H9 (cell line): ENCODE measurements at regions not wholly inside any gene's neighbourhood (a gene's known extent, or its start where the extent isn't known, plus 50 kb on each side); places are given as distances from the start of the nearest gene placed in this dataset.

Experiments used
- DNase-seq: peaks from one replicate; pipeline ENCODE4 v3.0.0-alpha.2; 2017
- H2AFZ ChIP-seq: one replicate; pipeline ENCODE4 v1.6.1; 2013; ENCODE audit warnings: mild to moderate bottlenecking, low read length, control low read depth, moderate library complexity
- H2AK5ac ChIP-seq: 2 replicates; pipeline ENCODE4 v1.6.1; 2013; ENCODE audit warnings: low read length, control low read depth, mixed read lengths; ENCODE audit not compliant: insufficient read length
- H2BK120ac ChIP-seq: one replicate; pipeline ENCODE4 v1.6.1; 2013; ENCODE audit warnings: low read depth, mild to moderate bottlenecking, low read length, control low read depth, inconsistent platforms; ENCODE audit not compliant: poor library complexity, severe bottlenecking
- H2BK12ac ChIP-seq: 2 replicates; pipeline ENCODE4 v1.6.1; 2013; ENCODE audit warnings: low read length, control low read depth, mixed read lengths, low read depth; ENCODE audit not compliant: insufficient read length
- H2BK15ac ChIP-seq: 2 replicates; pipeline ENCODE4 v1.6.1; 2013; ENCODE audit warnings: low read depth, low read length, control low read depth
- H2BK20ac ChIP-seq: one replicate; pipeline ENCODE4 v1.6.1; 2013; ENCODE audit warnings: low read depth, mild to moderate bottlenecking, low read length, control low read depth, inconsistent platforms; ENCODE audit not compliant: poor library complexity, severe bottlenecking
- H2BK5ac ChIP-seq: 2 replicates; pipeline ENCODE4 v1.6.1; 2013; ENCODE audit warnings: low read length, control low read depth, mixed read lengths; ENCODE audit not compliant: insufficient read length
- H3K14ac ChIP-seq: 2 replicates; pipeline ENCODE4 v1.6.1; 2013; ENCODE audit warnings: low read length, control low read depth; ENCODE audit not compliant: insufficient read depth
- H3K18ac ChIP-seq: 2 replicates; pipeline ENCODE4 v1.6.1; 2013; ENCODE audit warnings: low read depth, mild to moderate bottlenecking, mixed read lengths, low read length, control low read depth; ENCODE audit not compliant: insufficient read length
- H3K23ac ChIP-seq: 2 replicates; pipeline ENCODE4 v1.6.1; 2013; ENCODE audit warnings: low read length, control low read depth, mixed read lengths, low read depth; ENCODE audit not compliant: insufficient read length
- H3K23me2 ChIP-seq: 2 replicates; pipeline ENCODE4 v1.6.1; 2013; ENCODE audit warnings: low read depth, mild to moderate bottlenecking, mixed read lengths, low read length, control low read depth; ENCODE audit not compliant: insufficient read length, poor library complexity, severe bottlenecking
- H3K27ac ChIP-seq: 2 replicates; pipeline ENCODE4 v1.5.1; 2013; ENCODE audit warnings: low read length, control low read depth, mixed read lengths, low read depth; ENCODE audit not compliant: insufficient read length
- H3K27me3 ChIP-seq: 2 replicates; pipeline ENCODE4 v1.6.1; 2013; ENCODE audit warnings: low read length, control low read depth, inconsistent platforms; ENCODE audit not compliant: insufficient read depth
- H3K4ac ChIP-seq: 2 replicates; pipeline ENCODE4 v1.6.1; 2013; ENCODE audit warnings: low read depth, mild to moderate bottlenecking, control low read depth, inconsistent platforms, low read length, moderate library complexity
- H3K4me1 ChIP-seq: 2 replicates; pipeline ENCODE4 v1.6.1; 2013; ENCODE audit warnings: low read length, control low read depth, inconsistent platforms; ENCODE audit not compliant: insufficient read depth
- H3K4me2 ChIP-seq: 2 replicates; pipeline ENCODE4 v1.6.1; 2013; ENCODE audit warnings: low read length, control low read depth, mixed read lengths; ENCODE audit not compliant: insufficient read length, insufficient read depth
- H3K56ac ChIP-seq: 2 replicates; pipeline ENCODE4 v1.6.1; 2013; ENCODE audit warnings: low read depth, mild to moderate bottlenecking, mixed read lengths, low read length, control low read depth; ENCODE audit not compliant: insufficient read length
- H3K79me1 ChIP-seq: 2 replicates; pipeline ENCODE4 v1.6.1; 2013; ENCODE audit warnings: low read depth, mild to moderate bottlenecking, moderate library complexity, low read length, control low read depth, inconsistent platforms; ENCODE audit not compliant: insufficient read depth, poor library complexity, severe bottlenecking
- H3K79me2 ChIP-seq: 2 replicates; pipeline ENCODE4 v1.6.1; 2013; ENCODE audit warnings: low read length, control low read depth, inconsistent platforms; ENCODE audit not compliant: insufficient read depth
- H3K9ac ChIP-seq: 2 replicates; pipeline ENCODE4 v1.6.1; 2013; ENCODE audit warnings: low read length, control low read depth, mixed read lengths; ENCODE audit not compliant: insufficient read length; ENCODE audit errors: extremely low read depth
- H3K9me3 ChIP-seq: one replicate; pipeline ENCODE4 v1.6.1; 2013; ENCODE audit warnings: low read depth, low read length, inconsistent platforms; ENCODE audit not compliant: control insufficient read depth
- H3T11ph ChIP-seq: one replicate; pipeline ENCODE4 v1.6.1; 2013; ENCODE audit warnings: mild to moderate bottlenecking, low read length, control low read depth, inconsistent platforms
- H4K20me1 ChIP-seq: one replicate; pipeline ENCODE4 v1.6.1; 2013; ENCODE audit not compliant: control insufficient read depth, insufficient read length, insufficient read depth
- H4K5ac ChIP-seq: 2 replicates; pipeline ENCODE4 v1.6.1; 2013; ENCODE audit warnings: low read depth, mild to moderate bottlenecking, mixed read lengths, low read length, control low read depth; ENCODE audit not compliant: insufficient read length
- H4K8ac ChIP-seq: replicated peaks from 2 replicates; pipeline ENCODE4 v1.6.1; 2013; ENCODE audit warnings: low read length, control low read depth, mixed read lengths, low read depth; ENCODE audit not compliant: insufficient read length
- H4K91ac ChIP-seq: 2 replicates; pipeline ENCODE4 v1.6.1; 2013; ENCODE audit warnings: low read depth, mild to moderate bottlenecking, moderate library complexity, mixed read lengths, low read length, control low read depth; ENCODE audit not compliant: insufficient read length
- H3K27ac Mint-ChIP-seq, 3 experiments: 2 replicates in 2 of 3; 3 replicates in 1 of 3; pipeline ENCODE4 v1.8.0; 2020 to 2021; ENCODE audit warnings: mixed read lengths in 3 of 3, mild to moderate bottlenecking in 1 of 3, moderate library complexity in 1 of 3
- H3K27me3 Mint-ChIP-seq: 2 replicates; pipeline ENCODE4 v1.8.0; 2021; ENCODE audit warnings: low read depth, mild to moderate bottlenecking, moderate library complexity, mixed read lengths
- H3K36me3 Mint-ChIP-seq, 3 experiments: 2 replicates in 2 of 3; 3 replicates in 1 of 3; pipeline ENCODE4 v1.8.0; 2020 to 2021; ENCODE audit warnings: low read depth in 3 of 3, mixed read lengths in 3 of 3; ENCODE audit not compliant: insufficient read depth in 1 of 3
- H3K4me1 Mint-ChIP-seq, 2 experiments: 2 replicates each; pipeline ENCODE4 v1.8.0; 2020; ENCODE audit warnings: mixed read lengths in 2 of 2
- H3K4me3 Mint-ChIP-seq, 2 experiments: 2 replicates in 1 of 2; 3 replicates in 1 of 2; pipeline ENCODE4 v1.8.0; 2020 to 2021; ENCODE audit warnings: mild to moderate bottlenecking in 2 of 2, mixed read lengths in 2 of 2, moderate library complexity in 1 of 2
- H3K9me3 Mint-ChIP-seq, 2 experiments: 2 replicates in 1 of 2; 3 replicates in 1 of 2; pipeline ENCODE4 v1.8.0; 2020; ENCODE audit warnings: mild to moderate bottlenecking in 2 of 2, mixed read lengths in 2 of 2, moderate library complexity in 1 of 2
- CTCF ChIP-seq: fragments of 200-600 bp; sonication (generic); conservative IDR thresholded peaks from 3 replicates; pipeline ENCODE4 v1.8.0; 2021; ENCODE audit warnings: antibody characterized with exemption, mild to moderate bottlenecking
- WGBS: extraction: QIAGEN DNeasy Blood & Tissue Kit; methylation state at CpG from one replicate; pipeline ENCODE4 v1.1.7; 2013; ENCODE audit warnings: missing lambda C conversion rate, low lambda C conversion rate, mixed read lengths; ENCODE audit not compliant: insufficient read length; ENCODE audit errors: extremely low coverage; 5-methylcytosine and 5-hydroxymethylcytosine counted together

GRCh38 chr14:51394804-51395203 lies 154.8 kb downstream of the TMX1 start:
- Histone ChIP-seq H3K4me2 (no peak overlapping the region), H4K5ac (no peak overlapping the region), H3K56ac (no peak overlapping the region), H3T11ph (no peak overlapping the region), H3K23me2 (no peaks in the 10 kb centered on the region), H2AK5ac (no peak overlapping the region), H2BK12ac (no peak overlapping the region), H4K20me1 (no peaks in the 10 kb centered on the region), H3K9me3 (no peaks in the 10 kb centered on the region), H3K79me2 (no peaks in the 10 kb centered on the region), H2BK5ac (no peak overlapping the region), H2BK15ac (no peak overlapping the region), H3K27me3 (no peaks in the 10 kb centered on the region), H4K8ac (no peak overlapping the region), H4K91ac (no peak overlapping the region), H3K9ac (no peak overlapping the region), H3K14ac (no peak overlapping the region), H3K23ac (no peak overlapping the region), H3K4ac (no peak overlapping the region), H3K18ac (no peak overlapping the region), H2BK120ac (no peak overlapping the region), H2BK20ac (no peak overlapping the region), H3K79me1 (no peaks in the 10 kb centered on the region), H3K27ac (no peak overlapping the region), H2AFZ (no peak overlapping the region), H3K4me1 (no peaks in the 10 kb centered on the region)
- no peak for TF ChIP-seq CTCF
- Mint-ChIP-seq H3K27me3 (peaks cover 3% of the 10 kb centered on the region; the same call in 1 of the 2 replicates), H3K27ac (peak overlapping the region in 1 of 3 experiments; percentile 19; a peak in 2 of 7 replicates), H3K4me1 (peaks cover 16 to 20% of the 10 kb centered on the region in 2 experiments), H3K4me3 (no peak overlapping the region), H3K9me3 (no peaks in the 10 kb centered on the region), H3K36me3 (no peaks in the 10 kb centered on the region)
- WGBS: no CpG with 5 or more reads among the region's 1 CpG
- DNase-seq: no peak
